ENCODE measurements at regions not wholly inside any gene's neighbourhood (a gene's known extent, or its start where the extent isn't known, plus 50 kb on each side); places are given as distances from the start of the nearest gene placed in this dataset.

DNA sequence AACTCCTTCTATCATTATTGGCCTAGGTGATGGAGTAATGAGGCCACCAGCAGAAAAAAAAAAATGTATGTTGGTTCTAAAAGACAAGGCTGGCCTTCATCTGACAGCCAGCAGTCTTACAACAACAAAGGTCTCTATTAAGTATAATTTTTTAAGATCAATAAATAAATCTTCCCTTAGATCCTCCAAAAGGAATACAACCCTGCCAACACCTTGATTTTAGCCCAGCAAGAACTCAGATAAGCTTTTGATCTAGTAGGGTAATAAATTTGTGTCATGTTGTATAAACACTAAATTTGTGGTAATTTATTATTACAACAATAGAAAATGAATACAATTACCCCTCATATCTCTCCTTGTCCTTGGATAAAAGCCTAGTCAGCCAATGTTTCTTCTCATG is 633.2 kb upstream of the FAM174A start:
- TF ChIP-seq EZH2 (IDR thresholded peaks at IDR 0.05) (no peak), POLR2AphosphoS5 (IDR thresholded peaks at IDR 0.05; ENCODE audit: borderline replicate concordance, low read depth, low read length) (no peak), FOXP2 (optimal IDR thresholded peaks at IDR 0.05; ENCODE audit: control extremely low read depth, extremely low read length, insufficient read depth) (no peak)
